Activated T-helper 17 cell treated with anti-CD3 and anti-CD28 coated beads, Interleukin-2, amount 50 U/mL, for 72 hours (primary cell): ENCODE measurements at regions not wholly inside any gene's neighbourhood (a gene's known extent, or its start where the extent isn't known, plus 50 kb on each side); places are given as distances from the start of the nearest gene placed in this dataset.

ENCODE experiments used
- ATAC-seq: fragments of 150-1000 bp; cut with Tn5 transposase; replicated peaks from 2 replicates; pipeline ENCODE4 v1.10.0; 2021; ENCODE audit warnings: mild to moderate bottlenecking, moderate library complexity
- H3K27ac Mint-ChIP-seq: one replicate; pipeline ENCODE4 v1.8.0; 2022; ENCODE audit warnings: mixed read lengths
- H3K27me3 Mint-ChIP-seq: one replicate; pipeline ENCODE4 v1.8.0; 2022; ENCODE audit warnings: mixed read lengths
- H3K36me3 Mint-ChIP-seq: one replicate; pipeline ENCODE4 v1.8.0; 2022; ENCODE audit warnings: low read depth, mild to moderate bottlenecking, mixed read lengths
- H3K4me1 Mint-ChIP-seq: one replicate; pipeline ENCODE4 v1.8.0; 2022; ENCODE audit warnings: mixed read lengths
- H3K4me3 Mint-ChIP-seq: one replicate; pipeline ENCODE4 v1.8.0; 2022; ENCODE audit warnings: mild to moderate bottlenecking, mixed read lengths
- H3K9me3 Mint-ChIP-seq: one replicate; pipeline ENCODE4 v1.8.0; 2022; ENCODE audit warnings: mixed read lengths

DNA sequence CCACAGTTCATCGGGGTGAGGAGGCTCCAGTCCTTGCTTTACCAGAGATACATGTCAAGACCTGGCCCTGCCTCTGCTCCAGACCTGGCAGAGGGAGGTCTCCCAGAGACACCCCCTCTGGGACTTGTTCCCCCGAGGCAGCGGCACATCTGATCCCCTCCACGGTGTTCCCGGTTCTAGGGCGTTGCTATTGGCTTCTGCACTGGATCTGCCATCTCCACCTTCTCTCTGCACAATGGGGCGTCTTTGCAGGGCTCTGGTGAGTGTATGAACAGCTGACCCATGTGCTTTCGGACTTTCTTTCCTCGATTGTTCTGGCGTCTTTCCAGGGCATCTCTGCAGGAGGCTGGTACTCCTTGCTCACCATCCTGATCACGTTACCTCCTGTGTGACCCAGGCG, 930.4 kb downstream of the TBC1D22A start:
- Mint-ChIP-seq H3K4me1 (no peaks in the 10 kb centered on the region), H3K9me3 (no peaks in the 10 kb centered on the region), H3K27me3 (peaks cover 8% of the 10 kb centered on the region), H3K4me3 (no peak overlapping the region), H3K36me3 (no peaks in the 10 kb centered on the region), H3K27ac (no peak overlapping the region)
- no peak for ATAC-seq

DNA sequence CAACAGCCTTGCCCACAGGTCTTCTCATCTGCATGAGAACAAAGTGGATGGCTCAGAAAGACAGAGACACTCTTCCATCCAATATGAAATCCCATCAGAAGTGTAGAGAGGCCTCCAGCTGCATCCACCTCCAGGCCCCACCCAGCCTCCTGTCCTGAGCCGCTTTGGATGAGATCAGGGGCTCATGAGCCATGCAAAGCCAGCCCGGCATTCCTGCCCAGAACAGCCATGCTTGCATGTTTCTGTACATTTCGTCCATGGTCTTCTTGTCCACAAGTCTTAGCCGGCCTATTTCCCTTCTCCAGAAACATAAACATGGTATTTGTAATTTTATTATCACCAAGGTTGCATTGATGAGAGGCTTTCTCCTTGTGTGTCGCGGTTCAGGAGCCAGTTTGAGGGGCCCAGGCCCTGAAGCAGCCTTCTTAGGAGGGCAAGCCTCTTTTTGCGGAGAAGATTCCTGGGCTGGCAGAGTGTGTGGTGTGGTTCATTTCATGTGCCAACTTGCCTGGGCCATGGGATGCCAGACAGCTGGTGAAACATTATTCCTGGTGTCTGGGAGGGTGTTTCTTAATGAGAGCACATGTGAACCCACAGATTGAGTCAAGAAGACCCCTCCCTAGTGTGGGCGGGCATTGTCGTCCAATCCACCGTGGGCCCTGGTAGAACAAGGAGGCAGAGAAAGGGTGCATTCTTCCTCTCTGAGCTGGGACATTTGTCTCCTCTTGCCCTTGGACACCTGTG, 928.9 kb downstream of the TBC1D22A start:
- peaks cover 3% of the 10 kb centered on the region for H3K27me3 Mint-ChIP-seq
- no peak for ATAC-seq
- no peak overlapping the region for H3K27ac Mint-ChIP-seq
- no peaks in the 10 kb centered on the region for H3K4me1 Mint-ChIP-seq
- H3K9me3 Mint-ChIP-seq: no peaks in the 10 kb centered on the region
- no peak overlapping the region for H3K4me3 Mint-ChIP-seq
- no peaks in the 10 kb centered on the region for H3K36me3 Mint-ChIP-seq

DNA sequence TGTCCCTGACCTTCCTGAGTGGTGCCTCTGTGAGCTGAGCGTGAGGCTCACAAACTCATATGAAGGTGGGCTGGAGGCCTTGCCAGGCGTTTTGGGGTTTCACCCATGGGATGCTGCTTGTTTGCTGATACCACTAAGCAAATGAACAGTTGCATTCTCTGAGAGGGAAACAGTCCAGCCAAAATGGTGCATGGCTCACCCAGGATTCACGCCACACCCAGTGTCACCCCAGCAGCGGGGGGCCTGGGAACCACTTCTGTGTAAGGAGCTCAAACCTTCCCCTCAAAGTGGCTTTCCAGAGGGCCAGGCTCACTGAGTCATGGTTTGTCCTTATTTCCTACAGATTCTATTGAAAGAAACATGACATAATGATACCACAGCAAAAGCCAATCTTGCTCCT, 928.1 kb downstream of the TBC1D22A start:
- Mint-ChIP-seq H3K4me1 (no peaks in the 10 kb centered on the region), H3K27ac (no peak overlapping the region), H3K36me3 (no peaks in the 10 kb centered on the region), H3K9me3 (no peaks in the 10 kb centered on the region), H3K27me3 (peaks cover 5% of the 10 kb centered on the region), H3K4me3 (no peak overlapping the region)
- no peak for ATAC-seq

DNA sequence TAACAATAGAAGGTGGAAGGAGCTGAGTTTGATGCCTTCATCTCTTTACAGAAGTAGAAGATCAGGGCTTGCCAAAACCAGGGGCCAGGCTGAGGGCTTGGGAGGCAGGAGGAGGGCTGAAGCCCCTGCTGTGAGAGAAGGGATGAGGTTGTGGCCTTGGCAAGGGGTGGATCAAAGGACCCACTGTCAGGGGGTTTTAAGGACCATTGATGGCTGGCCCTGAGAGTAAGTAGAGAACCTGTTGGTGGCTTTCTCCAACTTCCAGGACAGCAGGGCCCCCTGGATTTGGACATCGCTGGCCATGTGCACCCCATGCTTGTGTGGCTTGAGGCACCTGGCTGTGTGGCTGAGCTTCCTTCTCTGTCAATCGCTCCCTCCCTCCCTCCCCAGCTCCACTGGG, 927.7 kb downstream of the TBC1D22A start:
- H3K4me1 Mint-ChIP-seq: no peaks in the 10 kb centered on the region
- H3K27ac Mint-ChIP-seq: no peak overlapping the region
- no peak overlapping the region for H3K4me3 Mint-ChIP-seq
- H3K27me3 Mint-ChIP-seq: peaks cover 7% of the 10 kb centered on the region
- ATAC-seq: no peak
- H3K36me3 Mint-ChIP-seq: no peaks in the 10 kb centered on the region
- no peaks in the 10 kb centered on the region for H3K9me3 Mint-ChIP-seq

GRCh38 chr22:47687776-47688175, 925.3 kb downstream of the TBC1D22A start:
- Mint-ChIP-seq H3K36me3 (no peaks in the 10 kb centered on the region), H3K27ac (no peak overlapping the region), H3K4me1 (no peaks in the 10 kb centered on the region), H3K9me3 (peaks cover 7% of the 10 kb centered on the region), H3K4me3 (no peak overlapping the region), H3K27me3 (peaks cover 18% of the 10 kb centered on the region)
- no peak for ATAC-seq

GRCh38 chr22:47687346-47687655, 924.9 kb downstream of the TBC1D22A start:
- no peak overlapping the region for H3K4me3 Mint-ChIP-seq
- peaks cover 7% of the 10 kb centered on the region for H3K9me3 Mint-ChIP-seq
- ATAC-seq: no peak
- no peaks in the 10 kb centered on the region for H3K4me1 Mint-ChIP-seq
- peaks cover 18% of the 10 kb centered on the region for H3K27me3 Mint-ChIP-seq
- no peak overlapping the region for H3K27ac Mint-ChIP-seq
- no peaks in the 10 kb centered on the region for H3K36me3 Mint-ChIP-seq

- H3K4me3 Mint-ChIP-seq: no peak overlapping the region
- no peak for ATAC-seq
Observed at GRCh38 chr22:47686594-47687345, 924.3 kb downstream of the TBC1D22A start.

GRCh38 chr22:47681411-47682165, 919.1 kb downstream of the TBC1D22A start:
- no peak for ATAC-seq
- no peaks in the 10 kb centered on the region for H3K36me3 Mint-ChIP-seq
- H3K27me3 Mint-ChIP-seq: peaks cover 24% of the 10 kb centered on the region
- peaks cover 7% of the 10 kb centered on the region for H3K9me3 Mint-ChIP-seq
- no peak overlapping the region for H3K4me3 Mint-ChIP-seq
- no peaks in the 10 kb centered on the region for H3K4me1 Mint-ChIP-seq
- H3K27ac Mint-ChIP-seq: no peak overlapping the region

More at GRCh38 chr22:47686594-47687345, 924.3 kb downstream of the TBC1D22A start:
- peaks cover 18% of the 10 kb centered on the region for H3K27me3 Mint-ChIP-seq
- H3K9me3 Mint-ChIP-seq: peaks cover 7% of the 10 kb centered on the region
- no peak overlapping the region for H3K27ac Mint-ChIP-seq
- H3K36me3 Mint-ChIP-seq: no peaks in the 10 kb centered on the region
- no peaks in the 10 kb centered on the region for H3K4me1 Mint-ChIP-seq

DNA sequence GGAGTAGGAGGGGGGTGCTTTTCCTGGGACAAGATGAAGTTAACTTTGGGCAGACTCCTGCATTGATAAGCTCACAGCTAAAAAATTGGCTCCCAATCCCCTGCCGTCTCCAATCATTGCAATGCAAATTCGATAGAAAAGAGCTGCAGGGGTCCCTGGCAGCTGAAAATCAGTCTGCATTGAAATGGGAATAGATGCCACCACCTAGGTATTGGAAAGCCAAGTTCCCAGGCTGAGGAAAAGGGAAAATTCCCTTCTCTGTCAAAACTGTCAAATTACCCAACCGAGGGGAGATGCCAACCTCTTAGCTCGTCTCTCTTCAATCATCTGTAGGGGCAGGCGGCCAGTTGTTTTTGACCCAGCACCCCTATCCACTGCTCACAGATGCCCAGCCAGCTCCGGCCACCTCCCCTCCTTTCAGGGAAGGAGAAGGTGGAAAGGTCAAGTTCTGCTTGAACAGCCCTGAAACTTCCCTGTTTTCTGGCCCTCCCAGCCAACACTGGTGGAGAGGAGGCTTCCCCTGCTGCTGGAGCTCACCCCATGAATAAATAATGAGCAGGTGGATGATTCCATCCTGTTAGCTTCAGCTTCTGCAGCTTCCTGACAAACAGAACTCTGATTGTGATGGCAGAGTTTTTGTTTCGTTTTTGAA, 916.3 kb downstream of the TBC1D22A start:
- ATAC-seq: no peak
- H3K4me1 Mint-ChIP-seq: no peaks in the 10 kb centered on the region
- H3K36me3 Mint-ChIP-seq: no peaks in the 10 kb centered on the region
- H3K9me3 Mint-ChIP-seq: peaks cover 2% of the 10 kb centered on the region
- H3K27ac Mint-ChIP-seq: no peak overlapping the region
- no peak overlapping the region for H3K4me3 Mint-ChIP-seq
- peaks cover 9% of the 10 kb centered on the region for H3K27me3 Mint-ChIP-seq

- no peak overlapping the region for H3K27ac Mint-ChIP-seq
- peaks cover 9% of the 10 kb centered on the region for H3K27me3 Mint-ChIP-seq
- no peaks in the 10 kb centered on the region for H3K9me3 Mint-ChIP-seq
- no peaks in the 10 kb centered on the region for H3K4me1 Mint-ChIP-seq
- H3K36me3 Mint-ChIP-seq: no peaks in the 10 kb centered on the region
- H3K4me3 Mint-ChIP-seq: no peak overlapping the region
- ATAC-seq: no peak
Observed at GRCh38 chr22:47678048-47678447, 915.6 kb downstream of the TBC1D22A start.

GRCh38 chr22:47676685-47677084, 914.2 kb downstream of the TBC1D22A start:
- H3K9me3 Mint-ChIP-seq: no peaks in the 10 kb centered on the region
- H3K4me1 Mint-ChIP-seq: no peaks in the 10 kb centered on the region
- H3K27ac Mint-ChIP-seq: no peak overlapping the region
- no peaks in the 10 kb centered on the region for H3K36me3 Mint-ChIP-seq
- peaks cover 9% of the 10 kb centered on the region for H3K27me3 Mint-ChIP-seq
- ATAC-seq: no peak
- no peak overlapping the region for H3K4me3 Mint-ChIP-seq

DNA sequence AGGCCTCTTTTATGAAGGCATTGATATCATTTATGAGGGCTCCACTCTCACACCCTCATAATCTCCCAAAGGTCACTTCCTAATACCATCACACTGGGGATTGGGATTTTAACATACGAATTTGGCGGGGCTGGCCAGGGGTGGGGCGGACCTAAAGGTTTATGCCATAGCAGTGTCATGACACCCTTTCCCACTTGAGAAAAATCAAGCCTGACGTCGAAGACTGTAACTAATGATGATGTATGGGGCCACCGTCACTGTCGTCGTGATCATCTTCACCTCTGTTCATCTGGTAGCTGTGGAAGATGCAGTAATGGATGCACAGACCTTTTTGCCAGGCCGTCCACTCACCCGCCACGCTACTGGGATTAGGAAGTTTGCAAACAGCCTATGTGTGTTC, 912.1 kb downstream of the TBC1D22A start:
- Mint-ChIP-seq H3K36me3 (no peaks in the 10 kb centered on the region), H3K4me1 (no peaks in the 10 kb centered on the region), H3K4me3 (no peak overlapping the region), H3K27me3 (peaks cover 1% of the 10 kb centered on the region), H3K27ac (no peak overlapping the region), H3K9me3 (peaks cover 2% of the 10 kb centered on the region)
- ATAC-seq: no peak

DNA sequence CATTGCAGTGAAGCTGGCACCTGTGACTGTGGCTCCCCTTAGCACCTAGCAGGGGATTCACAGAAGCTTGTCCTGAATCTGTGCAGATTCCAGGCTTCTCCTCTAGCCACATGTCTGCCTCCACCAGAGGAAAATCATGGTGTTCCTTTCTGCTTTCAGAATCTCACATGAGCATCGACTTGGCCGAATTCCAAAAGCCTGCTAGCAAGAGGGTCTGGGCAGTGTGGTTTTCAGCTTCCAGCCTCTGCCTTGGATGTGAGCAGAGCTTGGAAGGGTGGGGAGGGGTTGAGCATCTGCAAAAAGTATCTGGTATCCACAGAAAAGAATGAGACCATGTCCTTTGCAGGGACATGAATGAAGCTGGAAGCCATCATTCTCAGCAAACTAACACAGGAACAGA, 911.1 kb downstream of the TBC1D22A start:
- H3K9me3 Mint-ChIP-seq: peaks cover 4% of the 10 kb centered on the region
- ATAC-seq: no peak
- no peaks in the 10 kb centered on the region for H3K36me3 Mint-ChIP-seq
- H3K27me3 Mint-ChIP-seq: no peaks in the 10 kb centered on the region
- H3K4me1 Mint-ChIP-seq: no peaks in the 10 kb centered on the region
- H3K4me3 Mint-ChIP-seq: no peak overlapping the region
- H3K27ac Mint-ChIP-seq: no peak overlapping the region

- H3K9me3 Mint-ChIP-seq: peaks cover 4% of the 10 kb centered on the region
- no peak overlapping the region for H3K27ac Mint-ChIP-seq
- H3K36me3 Mint-ChIP-seq: no peaks in the 10 kb centered on the region
Observed at GRCh38 chr22:47672526-47672925, 910.1 kb downstream of the TBC1D22A start.

More at GRCh38 chr22:47672526-47672925, 910.1 kb downstream of the TBC1D22A start:
- no peak for ATAC-seq
- H3K27me3 Mint-ChIP-seq: peaks cover 3% of the 10 kb centered on the region
- H3K4me1 Mint-ChIP-seq: no peaks in the 10 kb centered on the region
- H3K4me3 Mint-ChIP-seq: no peak overlapping the region
